Keratinocyte (primary cell): ENCODE measurements at regions not wholly inside any gene's neighbourhood (a gene's known extent, or its start where the extent isn't known, plus 50 kb on each side); places are given as distances from the start of the nearest gene placed in this dataset.
"Not testable (repeated sequence)": the region's sequence is repeated elsewhere in the genome, so short reads cannot be mapped to it uniquely, and the experiment has no call there.

Experiments
- CTCF ChIP-seq, 3 experiments: IDR thresholded peaks in 1 of 3; conservative IDR thresholded peaks in 1 of 3; optimal IDR thresholded peaks in 1 of 3; 2 replicates in 2 of 3; 3 replicates in 1 of 3; pipeline versions ENCODE3 to v1.5.1; 2011; ENCODE audit warnings: low read length in 3 of 3, mild to moderate bottlenecking in 3 of 3, moderate library complexity in 2 of 3, control low read depth in 1 of 3, inconsistent platforms in 1 of 3; ENCODE audit not compliant: insufficient read depth in 2 of 3; ENCODE audit errors: extremely low read depth in 1 of 3
- EZH2 ChIP-seq: IDR thresholded peaks from one replicate; pipeline ENCODE4 v1.6.1; 2012; ENCODE audit warnings: inconsistent platforms, mild to moderate bottlenecking, low read length, moderate library complexity

- TF ChIP-seq CTCF (optimal IDR thresholded peaks at IDR 0.05 in 1 of 3, IDR thresholded peaks at IDR 0.05 in 1 of 3, conservative IDR thresholded peaks at IDR 0.05 in 1 of 3; ENCODE audit: extremely low read depth in 1 of 3, insufficient read depth in 2 of 3, low read length in 3 of 3); EZH2: not testable (repeated sequence)
Observed at GRCh38 chr21:6499866-6500265, 4021.5 kb upstream of the TPTE start.
